ENCODE measurements at regions not wholly inside any gene's neighbourhood (a gene's known extent, or its start where the extent isn't known, plus 50 kb on each side); places are given as distances from the start of the nearest gene placed in this dataset.

GRCh38 chr2:65913813-65914212, 481.4 kb upstream of the SPRED2 start:
- TF ChIP-seq CTCF (IDR thresholded peaks at IDR 0.05; ENCODE audit: low read depth, low read length): no peak
- TF ChIP-seq MYC (IDR thresholded peaks at IDR 0.05; ENCODE audit: low read depth, low read length): no peak
- TF ChIP-seq POLR2A (IDR thresholded peaks at IDR 0.05; ENCODE audit: extremely low read depth, insufficient read length): no peak
- no peak for TF ChIP-seq MAX (IDR thresholded peaks at IDR 0.05; ENCODE audit: low read depth, low read length)

Data from NB4 (cell line).